Fibroblast of skin of abdomen (primary cell): ENCODE measurements at regions not wholly inside any gene's neighbourhood (a gene's known extent, or its start where the extent isn't known, plus 50 kb on each side); places are given as distances from the start of the nearest gene placed in this dataset.

ENCODE experiments used
- DNase-seq: peaks from one replicate; pipeline ENCODE4 v3.0.0-alpha.2; 2013

DNA sequence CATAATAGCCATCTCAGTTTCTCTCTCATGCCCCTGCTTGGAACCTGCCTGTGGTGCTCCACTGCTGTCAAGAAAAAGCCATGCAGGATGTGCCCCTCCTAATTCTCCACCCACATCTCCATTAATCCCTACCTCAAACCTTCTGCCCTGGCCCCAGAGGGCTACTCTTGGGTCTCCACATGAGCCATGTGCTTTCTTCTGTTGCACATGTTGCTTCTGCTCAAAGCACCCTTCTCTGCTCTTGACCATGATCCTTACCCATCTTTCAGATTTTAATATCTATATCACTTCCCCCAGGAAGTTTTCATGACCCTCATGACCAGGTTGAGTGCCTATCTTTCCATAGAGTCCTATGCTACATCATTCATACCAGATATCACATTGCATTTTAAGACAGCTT lies 514.2 kb downstream of the RPS24 start:
- DNase-seq, result no peak

DNA sequence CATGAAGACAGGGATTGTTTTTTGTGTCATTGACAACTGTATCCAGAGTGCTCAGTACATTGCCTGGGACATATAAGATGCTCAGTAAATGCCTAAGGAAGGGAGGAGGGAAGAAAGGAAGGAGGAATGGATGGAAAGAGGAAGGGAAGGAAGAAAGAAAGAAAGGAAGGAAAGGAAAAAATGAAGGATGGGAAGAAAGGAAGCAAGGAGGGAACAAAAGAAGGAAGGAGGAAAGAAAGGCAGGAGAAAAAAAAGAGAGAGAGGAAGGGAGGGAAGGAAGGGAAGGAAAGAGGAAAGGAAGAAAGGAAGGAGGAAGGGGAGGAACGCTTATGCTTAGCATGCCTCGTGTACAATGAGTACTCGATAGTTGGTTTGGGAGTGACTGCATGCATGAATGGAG lies 514.7 kb downstream of the RPS24 start:
- no peak for DNase-seq

GRCh38 chr10:78549140-78549935 lies 515.7 kb downstream of the RPS24 start:
- DNase-seq, result no peak

GRCh38 chr10:78550090-78550489 lies 516.4 kb downstream of the RPS24 start:
- no peak for DNase-seq

- DNase-seq, result no peak
Observed at GRCh38 chr10:78550716-78551115, 517.1 kb downstream of the RPS24 start.

DNA sequence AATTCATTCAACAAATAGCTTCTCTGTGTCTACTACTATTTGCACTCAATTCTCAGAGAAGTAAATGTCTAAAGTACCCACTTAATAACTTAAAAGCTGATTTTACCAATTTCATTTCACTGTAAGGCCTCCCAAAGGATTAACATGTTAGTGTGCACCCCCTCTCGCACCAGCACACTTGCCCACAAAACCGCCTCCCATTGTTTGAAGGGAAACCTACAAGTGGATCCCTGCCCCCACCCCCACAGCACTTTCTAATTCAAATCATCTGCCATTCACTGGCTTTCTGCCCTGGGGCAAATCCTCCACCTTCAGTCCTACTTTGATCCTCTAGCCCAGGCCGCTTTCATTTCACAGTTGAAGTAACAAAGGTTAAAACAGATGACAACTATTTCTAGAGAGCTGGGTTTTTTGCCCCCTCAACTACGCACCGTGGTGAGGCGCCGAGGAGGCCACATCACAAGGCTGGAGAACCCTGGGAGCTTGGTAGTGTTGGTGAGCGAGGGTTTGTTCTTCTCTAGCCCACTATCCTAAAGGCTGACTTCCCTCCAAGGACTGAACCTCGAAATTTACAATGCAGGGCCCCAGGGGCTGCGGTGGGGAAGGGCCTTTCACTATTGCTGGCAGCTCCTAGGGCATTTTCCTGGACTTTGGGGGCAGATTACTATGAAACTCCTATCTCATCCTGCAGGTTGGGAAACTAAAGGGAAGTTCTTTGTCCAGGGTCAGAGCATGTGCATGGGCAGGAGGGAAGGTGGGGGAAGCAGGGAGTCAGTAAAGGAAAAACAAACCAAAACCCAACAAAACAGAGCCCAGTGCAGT lies 517.4 kb upstream of the ZMIZ1 start:
- peak; percentile 52 for DNase-seq

- DNase-seq, result peak; percentile 84
Observed at GRCh38 chr10:78552261-78552811, 516.4 kb upstream of the ZMIZ1 start.

GRCh38 chr10:78553792-78554191 lies 515.0 kb upstream of the ZMIZ1 start:
- no peak for DNase-seq

- DNase-seq, result no peak
Observed at GRCh38 chr10:78555128-78555527, 513.6 kb upstream of the ZMIZ1 start.

- no peak for DNase-seq
Observed at GRCh38 chr10:78556705-78557432, 511.9 kb upstream of the ZMIZ1 start.

- DNase-seq, result no peak
Observed at GRCh38 chr10:78557433-78557925, 511.3 kb upstream of the ZMIZ1 start.

GRCh38 chr10:78559661-78560340 lies 509.0 kb upstream of the ZMIZ1 start:
- no peak for DNase-seq

DNA sequence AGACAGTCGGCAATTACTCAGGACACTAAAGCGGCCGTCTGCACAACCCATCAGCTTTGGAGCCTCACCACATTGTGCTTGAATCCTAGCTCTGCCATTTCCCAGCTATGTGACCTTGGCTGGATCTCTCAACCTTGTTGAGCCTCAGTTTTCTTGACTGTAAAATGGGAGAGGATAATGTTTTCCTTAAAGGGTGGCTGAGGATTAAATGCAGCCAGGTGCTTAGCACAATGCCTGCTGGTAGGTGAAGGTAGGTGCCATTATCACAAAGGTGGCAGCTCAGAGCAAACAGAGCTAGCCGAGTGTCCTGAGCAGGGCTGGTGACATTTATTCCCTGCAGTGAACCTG lies 508.5 kb upstream of the ZMIZ1 start:
- DNase-seq, result no peak

- DNase-seq, result peak; percentile 50
Observed at GRCh38 chr10:78563314-78563713, 505.5 kb upstream of the ZMIZ1 start.

DNA sequence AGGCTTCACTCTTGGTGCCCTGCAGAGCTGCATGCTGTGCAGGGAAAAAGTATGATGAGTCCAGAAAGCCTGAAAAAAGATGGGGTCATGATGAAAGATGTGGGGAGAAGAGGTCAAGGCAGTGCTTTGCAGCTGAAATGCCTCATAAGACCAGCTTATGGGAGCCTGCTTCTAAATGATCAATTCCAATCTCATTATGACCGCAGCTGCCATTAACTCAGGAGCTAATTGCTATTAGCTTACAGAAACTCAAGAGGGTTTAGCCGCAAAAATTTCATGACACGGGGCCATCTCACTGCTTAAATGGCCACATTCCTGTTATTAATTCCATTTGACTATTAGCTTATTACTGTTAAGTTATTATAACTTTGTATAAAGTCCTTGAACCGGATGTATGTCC lies 502.9 kb upstream of the ZMIZ1 start:
- DNase-seq, result no peak

GRCh38 chr10:78566284-78567111 lies 502.3 kb upstream of the ZMIZ1 start:
- peak; percentile 81 for DNase-seq

GRCh38 chr10:78567680-78568455 lies 500.9 kb upstream of the ZMIZ1 start:
- no peak for DNase-seq

GRCh38 chr10:78568620-78569019 lies 500.1 kb upstream of the ZMIZ1 start:
- DNase-seq, result no peak

- no peak for DNase-seq
Observed at GRCh38 chr10:78570633-78571235, 498.0 kb upstream of the ZMIZ1 start.

DNA sequence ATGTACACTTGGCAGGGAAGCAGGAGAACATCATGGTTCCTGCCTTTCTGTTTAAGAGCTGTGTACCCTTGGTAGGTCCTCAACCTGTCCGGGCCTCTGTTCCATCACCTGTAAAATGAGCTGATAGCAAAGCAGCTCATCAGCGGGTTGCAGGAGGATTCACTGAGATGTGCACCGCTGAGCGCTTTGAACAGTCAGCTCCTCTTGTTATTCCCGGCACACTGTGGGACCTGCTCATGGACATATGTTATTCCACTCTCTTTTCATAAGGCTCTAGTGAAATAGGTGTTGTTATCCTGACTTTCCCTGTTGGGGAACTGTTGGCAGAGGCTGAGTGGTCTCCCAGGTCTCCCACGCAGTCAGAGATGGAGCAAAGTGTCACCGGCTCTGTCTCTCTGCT lies 497.5 kb upstream of the ZMIZ1 start:
- no peak for DNase-seq
